MM.1S (cell line): ENCODE measurements at regions not wholly inside any gene's neighbourhood (a gene's known extent, or its start where the extent isn't known, plus 50 kb on each side); places are given as distances from the start of the nearest gene placed in this dataset.

Source experiments
- EZH2phosphoT487 ChIP-seq: fragments of 300-600 bp; sonication (generic); IDR thresholded peaks from 2 replicates; pipeline ENCODE4 v1.6.1; 2018; ENCODE audit warnings: antibody characterized with exemption, low read length
- TF ChIP-seq, protein P1 (sequence below): fragments of 300-600 bp; sonication (generic); IDR thresholded peaks from 2 replicates; pipeline ENCODE4 v1.5.1; 2016; ENCODE audit warnings: antibody characterized with exemption, low read length, mixed read lengths

DNA sequence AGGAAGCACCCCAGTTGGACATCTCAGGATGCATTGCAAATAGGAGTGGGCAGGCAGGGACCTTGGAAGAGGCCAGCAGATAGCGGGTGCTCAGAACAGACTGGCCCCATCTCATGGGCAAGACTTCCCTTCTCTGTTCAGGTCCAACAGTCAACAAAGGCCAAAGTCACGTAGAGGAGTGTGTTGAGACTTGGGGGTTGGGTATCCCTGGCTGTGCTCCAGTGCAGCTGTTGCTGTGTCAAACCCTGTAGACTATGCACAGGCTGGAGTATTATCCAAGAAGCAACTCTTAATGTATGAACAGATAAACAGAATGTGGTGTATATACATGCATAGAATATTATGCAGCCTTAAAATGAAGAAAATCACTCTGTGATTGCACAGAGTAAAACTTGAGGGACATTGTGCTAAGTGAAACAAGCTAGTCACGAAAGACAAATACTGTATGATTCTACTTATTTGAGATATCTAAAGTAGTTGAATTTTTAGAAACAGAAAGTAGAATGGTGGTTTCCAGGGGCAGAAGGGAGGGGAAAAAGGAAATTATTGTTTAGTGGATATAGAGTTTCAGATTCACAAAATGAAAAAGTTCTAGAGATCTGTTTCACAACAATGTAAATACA lies 192.1 kb upstream of the LCORL start:
- TF ChIP-seq, protein P1, sequence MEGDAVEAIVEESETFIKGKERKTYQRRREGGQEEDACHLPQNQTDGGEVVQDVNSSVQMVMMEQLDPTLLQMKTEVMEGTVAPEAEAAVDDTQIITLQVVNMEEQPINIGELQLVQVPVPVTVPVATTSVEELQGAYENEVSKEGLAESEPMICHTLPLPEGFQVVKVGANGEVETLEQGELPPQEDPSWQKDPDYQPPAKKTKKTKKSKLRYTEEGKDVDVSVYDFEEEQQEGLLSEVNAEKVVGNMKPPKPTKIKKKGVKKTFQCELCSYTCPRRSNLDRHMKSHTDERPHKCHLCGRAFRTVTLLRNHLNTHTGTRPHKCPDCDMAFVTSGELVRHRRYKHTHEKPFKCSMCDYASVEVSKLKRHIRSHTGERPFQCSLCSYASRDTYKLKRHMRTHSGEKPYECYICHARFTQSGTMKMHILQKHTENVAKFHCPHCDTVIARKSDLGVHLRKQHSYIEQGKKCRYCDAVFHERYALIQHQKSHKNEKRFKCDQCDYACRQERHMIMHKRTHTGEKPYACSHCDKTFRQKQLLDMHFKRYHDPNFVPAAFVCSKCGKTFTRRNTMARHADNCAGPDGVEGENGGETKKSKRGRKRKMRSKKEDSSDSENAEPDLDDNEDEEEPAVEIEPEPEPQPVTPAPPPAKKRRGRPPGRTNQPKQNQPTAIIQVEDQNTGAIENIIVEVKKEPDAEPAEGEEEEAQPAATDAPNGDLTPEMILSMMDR, result no peak
- TF ChIP-seq EZH2phosphoT487, result no peak
